Esophagus squamous epithelium (tissue), 4 donors: ENCODE measurements at regions not wholly inside any gene's neighbourhood (a gene's known extent, or its start where the extent isn't known, plus 50 kb on each side); places are given as distances from the start of the nearest gene placed in this dataset.

ENCODE experiments used
- CTCF ChIP-seq, 6 experiments: fragments of 450-650 bp in 4 of 6; fragments of 200-600 bp in 2 of 6; sonication (generic) in 2 of 6; IDR thresholded peaks; one replicate each; pipeline ENCODE4 v1.5.1; 2016 to 2019; ENCODE audit warnings: antibody characterized with exemption in 6 of 6, mild to moderate bottlenecking in 4 of 6, moderate library complexity in 4 of 6
- POLR2A ChIP-seq, 4 donors: fragments of 450-650 bp; IDR thresholded peaks; one replicate each; pipeline ENCODE4 v1.6.1; 2017; ENCODE audit warnings: antibody characterized with exemption in 4 of 4, mild to moderate bottlenecking in 4 of 4, moderate library complexity in 3 of 4

GRCh38 chr9:111150181-111150580, 111.9 kb upstream of the LPAR1 start:
- TF ChIP-seq POLR2A (IDR thresholded peaks at IDR 0.05): no peak
- TF ChIP-seq CTCF (IDR thresholded peaks at IDR 0.05): no peak
